Loucy (cell line): ENCODE measurements at regions not wholly inside any gene's neighbourhood (a gene's known extent, or its start where the extent isn't known, plus 50 kb on each side); places are given as distances from the start of the nearest gene placed in this dataset.

ENCODE experiments used
- CTCF ChIP-seq: fragments of 200-600 bp; sonication (generic); conservative IDR thresholded peaks from 2 replicates; pipeline ENCODE4 v1.5.1; 2014; ENCODE audit warnings: mild to moderate bottlenecking, antibody characterized with exemption, low read length
- EZH2phosphoT487 ChIP-seq: fragments of 200-600 bp; IDR thresholded peaks from 2 replicates; pipeline ENCODE4 v1.6.1; 2018; ENCODE audit warnings: antibody characterized with exemption, mild to moderate bottlenecking, moderate library complexity, borderline replicate concordance

- no peak for TF ChIP-seq CTCF
- TF ChIP-seq EZH2phosphoT487, result no peak
Measured at GRCh38 chr3:34408088-34408487, 609.7 kb downstream of the PDCD6IP start.
